ENCODE measurements at regions not wholly inside any gene's neighbourhood (a gene's known extent, or its start where the extent isn't known, plus 50 kb on each side); places are given as distances from the start of the nearest gene placed in this dataset.
A peak's percentile ranks its signal among the peaks of the same experiment; 100 is the strongest.

- DNase-seq (ENCODE audit: low read depth, low spot score) = no peak
- no peaks in the 10 kb centered on the region for H3K36me3 ChIP-seq (ENCODE audit: insufficient read depth, low read length)
- no peaks in the 10 kb centered on the region for H3K9me3 ChIP-seq (ENCODE audit: low read depth, low read length)
- no peak overlapping the region for H3K4me3 ChIP-seq
- no peak for TF ChIP-seq POLR2AphosphoS5 (IDR thresholded peaks at IDR 0.05; ENCODE audit: borderline replicate concordance, low read depth, low read length)
- no peak for TF ChIP-seq FOXP2 (optimal IDR thresholded peaks at IDR 0.05; ENCODE audit: control extremely low read depth, extremely low read length, insufficient read depth)
- TF ChIP-seq EZH2 (IDR thresholded peaks at IDR 0.05) = no peak
- H3K9ac ChIP-seq (ENCODE audit: insufficient read length) = no peak overlapping the region
- H3K27ac ChIP-seq = no peak overlapping the region
Measured at GRCh38 chrX:43238461-43238945, 417.6 kb upstream of the MAOA start.

- no peak for TF ChIP-seq EZH2 (IDR thresholded peaks at IDR 0.05)
- TF ChIP-seq FOXP2 (optimal IDR thresholded peaks at IDR 0.05; ENCODE audit: control extremely low read depth, extremely low read length, insufficient read depth) = no peak
- no peak for TF ChIP-seq POLR2AphosphoS5 (IDR thresholded peaks at IDR 0.05; ENCODE audit: borderline replicate concordance, low read depth, low read length)
- no peak for DNase-seq (ENCODE audit: low read depth, low spot score)
Measured at GRCh38 chrX:43239356-43239755, 416.7 kb upstream of the MAOA start.

GRCh38 chrX:43255596-43255995, 400.5 kb upstream of the MAOA start:
- H3K9me3 ChIP-seq (ENCODE audit: low read depth, low read length) = no peaks in the 10 kb centered on the region
- TF ChIP-seq FOXP2 (optimal IDR thresholded peaks at IDR 0.05; ENCODE audit: control extremely low read depth, extremely low read length, insufficient read depth) = no peak
- TF ChIP-seq EZH2 (IDR thresholded peaks at IDR 0.05) = no peak
- TF ChIP-seq POLR2AphosphoS5 (IDR thresholded peaks at IDR 0.05; ENCODE audit: borderline replicate concordance, low read depth, low read length) = no peak
- H3K9ac ChIP-seq (ENCODE audit: insufficient read length) = no peak overlapping the region
- no peak overlapping the region for H3K4me3 ChIP-seq
- DNase-seq (ENCODE audit: low read depth, low spot score) = no peak
- no peak overlapping the region for H3K27ac ChIP-seq
- no peaks in the 10 kb centered on the region for H3K36me3 ChIP-seq (ENCODE audit: insufficient read depth, low read length)

More at GRCh38 chrX:43239356-43239755, 416.7 kb upstream of the MAOA start:
- Histone ChIP-seq H3K27ac (no peak overlapping the region), H3K9ac (ENCODE audit: insufficient read length) (no peak overlapping the region), H3K36me3 (ENCODE audit: insufficient read depth, low read length) (no peaks in the 10 kb centered on the region), H3K4me3 (no peak overlapping the region), H3K9me3 (ENCODE audit: low read depth, low read length) (no peaks in the 10 kb centered on the region)

GRCh38 chrX:43266487-43266886, 389.6 kb upstream of the MAOA start:
- Histone ChIP-seq H3K9ac (ENCODE audit: insufficient read length) (no peak overlapping the region), H3K27ac (no peak overlapping the region), H3K36me3 (ENCODE audit: insufficient read depth, low read length) (no peaks in the 10 kb centered on the region), H3K9me3 (ENCODE audit: low read depth, low read length) (no peaks in the 10 kb centered on the region), H3K4me3 (no peak overlapping the region)
- DNase-seq (ENCODE audit: low read depth, low spot score) = no peak
- TF ChIP-seq POLR2AphosphoS5 (IDR thresholded peaks at IDR 0.05; ENCODE audit: borderline replicate concordance, low read depth, low read length) (no peak), EZH2 (IDR thresholded peaks at IDR 0.05) (no peak), FOXP2 (optimal IDR thresholded peaks at IDR 0.05; ENCODE audit: control extremely low read depth, extremely low read length, insufficient read depth) (no peak)

GRCh38 chrX:43267652-43268051, 388.4 kb upstream of the MAOA start:
- no peak overlapping the region for H3K27ac ChIP-seq
- H3K4me3 ChIP-seq = no peak overlapping the region
- no peak for TF ChIP-seq FOXP2 (optimal IDR thresholded peaks at IDR 0.05; ENCODE audit: control extremely low read depth, extremely low read length, insufficient read depth)
- no peak for TF ChIP-seq EZH2 (IDR thresholded peaks at IDR 0.05)
- TF ChIP-seq POLR2AphosphoS5 (IDR thresholded peaks at IDR 0.05; ENCODE audit: borderline replicate concordance, low read depth, low read length) = no peak
- DNase-seq (ENCODE audit: low read depth, low spot score) = no peak
- no peaks in the 10 kb centered on the region for H3K36me3 ChIP-seq (ENCODE audit: insufficient read depth, low read length)
- H3K9me3 ChIP-seq (ENCODE audit: low read depth, low read length) = no peaks in the 10 kb centered on the region
- no peak overlapping the region for H3K9ac ChIP-seq (ENCODE audit: insufficient read length)

- no peak for TF ChIP-seq POLR2AphosphoS5 (IDR thresholded peaks at IDR 0.05; ENCODE audit: borderline replicate concordance, low read depth, low read length)
- TF ChIP-seq EZH2 (IDR thresholded peaks at IDR 0.05) = no peak
- TF ChIP-seq FOXP2 (optimal IDR thresholded peaks at IDR 0.05; ENCODE audit: control extremely low read depth, extremely low read length, insufficient read depth) = no peak
- Histone ChIP-seq H3K9me3 (ENCODE audit: low read depth, low read length) (no peaks in the 10 kb centered on the region), H3K27ac (no peak overlapping the region), H3K36me3 (ENCODE audit: insufficient read depth, low read length) (no peaks in the 10 kb centered on the region), H3K9ac (ENCODE audit: insufficient read length) (no peak overlapping the region), H3K4me3 (no peak overlapping the region)
- DNase-seq (ENCODE audit: low read depth, low spot score) = peak; percentile 6
Measured at GRCh38 chrX:43269201-43269600, 386.9 kb upstream of the MAOA start.

GRCh38 chrX:43277879-43278278, 378.2 kb upstream of the MAOA start:
- Histone ChIP-seq H3K9ac (ENCODE audit: insufficient read length) (no peak overlapping the region), H3K36me3 (ENCODE audit: insufficient read depth, low read length) (no peaks in the 10 kb centered on the region), H3K27ac (no peak overlapping the region), H3K9me3 (ENCODE audit: low read depth, low read length) (no peaks in the 10 kb centered on the region), H3K4me3 (no peak overlapping the region)
- TF ChIP-seq FOXP2 (optimal IDR thresholded peaks at IDR 0.05; ENCODE audit: control extremely low read depth, extremely low read length, insufficient read depth) = no peak
- no peak for TF ChIP-seq POLR2AphosphoS5 (IDR thresholded peaks at IDR 0.05; ENCODE audit: borderline replicate concordance, low read depth, low read length)
- TF ChIP-seq EZH2 (IDR thresholded peaks at IDR 0.05) = no peak
- DNase-seq (ENCODE audit: low read depth, low spot score) = no peak

GRCh38 chrX:43278440-43278839, 377.7 kb upstream of the MAOA start:
- DNase-seq (ENCODE audit: low read depth, low spot score) = no peak
- Histone ChIP-seq H3K9ac (ENCODE audit: insufficient read length) (no peak overlapping the region), H3K9me3 (ENCODE audit: low read depth, low read length) (no peaks in the 10 kb centered on the region), H3K27ac (no peak overlapping the region), H3K4me3 (no peak overlapping the region), H3K36me3 (ENCODE audit: insufficient read depth, low read length) (no peaks in the 10 kb centered on the region)
- no peak for TF ChIP-seq POLR2AphosphoS5 (IDR thresholded peaks at IDR 0.05; ENCODE audit: borderline replicate concordance, low read depth, low read length)
- no peak for TF ChIP-seq EZH2 (IDR thresholded peaks at IDR 0.05)
- TF ChIP-seq FOXP2 (optimal IDR thresholded peaks at IDR 0.05; ENCODE audit: control extremely low read depth, extremely low read length, insufficient read depth) = no peak

- no peak overlapping the region for H3K27ac ChIP-seq
- H3K9ac ChIP-seq (ENCODE audit: insufficient read length) = no peak overlapping the region
- no peaks in the 10 kb centered on the region for H3K9me3 ChIP-seq (ENCODE audit: low read depth, low read length)
- TF ChIP-seq POLR2AphosphoS5 (IDR thresholded peaks at IDR 0.05; ENCODE audit: borderline replicate concordance, low read depth, low read length) (no peak), EZH2 (IDR thresholded peaks at IDR 0.05) (no peak), FOXP2 (optimal IDR thresholded peaks at IDR 0.05; ENCODE audit: control extremely low read depth, extremely low read length, insufficient read depth) (no peak)
- H3K36me3 ChIP-seq (ENCODE audit: insufficient read depth, low read length) = no peaks in the 10 kb centered on the region
- DNase-seq (ENCODE audit: low read depth, low spot score) = no peak
- no peak overlapping the region for H3K4me3 ChIP-seq
Measured at GRCh38 chrX:43279341-43279808, 376.7 kb upstream of the MAOA start.

All from SK-N-MC (cell line).